HPDE6-E6E7 (cell line): ENCODE measurements at regions not wholly inside any gene's neighbourhood (a gene's known extent, or its start where the extent isn't known, plus 50 kb on each side); places are given as distances from the start of the nearest gene placed in this dataset.
"Not testable (repeated sequence)": the region's sequence is repeated elsewhere in the genome, so short reads cannot be mapped to it uniquely, and the experiment has no call there.

Experiments
- DNase-seq: peaks from one replicate; pipeline ENCODE4 v3.0.0; 2011; ENCODE audit warnings: missing footprints; ENCODE audit errors: extremely low spot score

DNA sequence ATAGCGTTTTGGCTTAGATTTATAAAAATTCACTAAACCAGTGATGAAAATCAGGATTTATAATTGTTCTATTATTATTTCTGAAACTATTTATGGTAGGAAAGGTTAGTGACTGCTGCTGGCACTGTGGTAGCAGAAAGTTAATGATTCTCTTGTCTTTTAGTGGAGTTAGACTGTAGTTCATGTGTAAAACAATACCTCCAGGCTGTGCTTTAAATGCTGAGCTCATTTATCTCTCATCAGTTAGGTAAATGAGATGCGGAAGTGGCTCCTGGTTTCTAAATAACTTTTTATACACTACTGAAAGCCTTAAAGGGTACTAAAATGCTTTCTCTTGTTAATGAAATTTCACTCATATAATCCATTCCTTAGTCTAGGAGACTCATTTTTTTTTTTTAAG, 326.8 kb upstream of the POT1 start:
- DNase-seq, result no peak

GRCh38 chr7:125255810-125256209, 326.2 kb upstream of the POT1 start:
- no peak for DNase-seq

DNA sequence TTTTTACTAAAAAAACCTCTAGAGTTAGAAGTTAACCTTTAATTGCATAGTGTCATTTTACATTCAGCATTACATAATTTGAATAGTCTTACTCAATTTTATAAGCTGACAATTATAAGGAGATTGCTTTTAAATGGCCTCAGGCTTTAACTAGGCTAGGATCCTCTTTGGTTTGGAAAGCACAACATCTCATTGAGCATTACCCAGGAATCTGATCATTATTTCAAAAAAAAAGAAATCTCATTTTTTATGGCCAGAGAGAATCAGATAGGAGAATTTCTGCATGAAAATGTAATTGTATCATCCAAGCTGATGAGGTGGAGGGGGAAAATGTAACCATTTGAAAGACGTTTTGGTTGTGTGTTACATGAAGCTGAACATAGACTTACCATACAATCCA, 324.9 kb upstream of the POT1 start:
- no peak for DNase-seq

DNA sequence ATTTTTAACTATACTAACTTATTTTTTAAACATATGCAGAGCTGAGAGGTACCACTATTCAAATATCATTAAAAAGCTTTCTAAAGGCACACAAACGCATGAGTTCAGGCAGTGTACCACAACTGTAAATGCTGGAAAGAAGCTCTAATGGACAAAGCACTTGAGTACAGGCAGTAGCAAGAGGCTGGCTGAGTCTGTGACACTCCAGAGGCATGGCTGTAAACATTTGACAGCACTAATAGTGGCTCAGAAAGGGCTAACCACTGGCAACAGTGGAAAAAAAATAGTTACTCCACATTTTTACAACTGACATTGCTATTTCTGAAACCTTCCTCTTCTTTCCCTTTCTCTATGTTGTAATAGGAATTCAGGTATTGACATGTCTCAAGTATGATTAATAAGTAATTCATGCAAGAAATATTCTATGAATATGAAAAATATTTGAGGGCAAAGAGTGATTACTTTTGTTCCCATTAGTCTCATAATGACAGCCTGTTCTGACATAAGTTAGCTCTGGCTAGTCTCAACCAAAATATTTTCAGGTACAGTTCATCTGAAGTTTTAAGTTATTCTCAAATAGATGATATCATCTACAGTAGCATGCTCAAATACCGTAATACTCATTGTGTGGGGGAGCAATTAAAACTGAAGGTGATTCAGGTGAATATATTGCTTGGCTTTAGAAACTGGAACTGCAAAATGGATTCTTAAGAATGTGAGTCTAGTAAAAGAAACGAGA, 324.0 kb upstream of the POT1 start:
- DNase-seq, result peak; percentile 55

DNA sequence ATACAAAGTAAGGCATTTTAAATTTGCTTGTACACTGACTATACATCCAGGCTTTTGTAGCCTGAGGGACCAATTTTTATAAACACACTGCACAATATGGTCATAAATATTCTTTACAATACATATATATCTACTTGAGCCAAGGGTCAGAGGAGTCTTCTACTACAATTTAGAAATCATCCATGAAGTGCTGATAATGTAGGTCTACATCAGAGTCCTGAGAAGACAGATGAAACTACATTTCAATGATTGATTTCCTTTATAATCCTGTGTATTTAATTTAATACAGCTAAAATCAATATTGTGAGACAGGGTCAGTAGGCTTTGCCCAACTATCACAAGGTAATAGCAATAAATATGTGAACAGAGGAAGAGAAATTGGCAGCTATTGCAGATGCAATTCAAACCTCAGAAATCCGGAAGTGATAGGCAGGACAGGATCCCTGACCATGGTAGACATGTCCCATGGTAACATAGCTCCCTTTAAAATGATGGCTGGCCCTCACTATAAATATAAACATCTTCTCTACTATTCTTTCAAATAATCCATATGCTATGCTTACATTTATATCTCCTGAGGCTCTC, 318.0 kb upstream of the POT1 start:
- no peak for DNase-seq

DNA sequence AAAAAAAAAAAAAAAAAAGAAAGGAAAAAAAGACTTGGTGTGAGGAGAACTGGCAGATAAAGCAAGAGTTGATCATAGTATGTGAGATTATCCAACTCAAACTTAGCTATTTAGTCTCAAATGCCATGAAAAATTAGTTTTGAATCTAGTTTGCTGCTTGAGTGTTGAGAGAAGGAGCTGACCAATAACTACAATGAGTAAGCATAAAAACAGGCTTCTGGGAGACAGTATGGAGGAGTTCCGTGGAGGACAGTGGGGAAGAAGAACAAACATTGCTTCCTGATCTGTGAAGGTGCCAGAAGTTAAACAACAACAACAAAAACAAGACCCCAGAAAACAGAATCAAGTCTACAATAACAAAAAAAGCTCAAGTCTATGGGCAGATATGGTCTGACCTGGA, 317.1 kb upstream of the POT1 start:
- DNase-seq, result no peak

DNA sequence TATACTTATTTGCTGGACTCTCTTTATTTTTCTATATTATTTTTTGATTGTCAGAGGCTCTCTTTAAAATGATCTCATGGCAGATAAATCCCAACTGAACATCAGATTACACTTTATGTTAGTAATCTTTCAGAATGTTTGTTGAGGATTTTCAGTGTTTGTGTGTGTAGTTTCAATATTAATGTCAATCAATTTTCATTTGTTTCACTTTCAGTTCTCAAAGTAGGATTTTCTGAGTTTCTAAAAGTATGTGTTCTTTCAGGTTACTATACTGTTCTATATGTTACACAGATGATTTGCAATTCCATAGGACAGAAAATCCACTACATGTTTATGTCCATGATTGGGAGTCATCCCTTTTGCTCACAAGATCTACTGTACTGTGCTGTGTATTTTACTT, 311.9 kb upstream of the POT1 start:
- DNase-seq, result no peak

GRCh38 chr7:125222596-125222995, 293.0 kb upstream of the POT1 start:
- DNase-seq, result no peak

- no peak for DNase-seq
These were observed 288.5 kb upstream of the POT1 start for GRCh38 chr7:125218076-125218475.

DNA sequence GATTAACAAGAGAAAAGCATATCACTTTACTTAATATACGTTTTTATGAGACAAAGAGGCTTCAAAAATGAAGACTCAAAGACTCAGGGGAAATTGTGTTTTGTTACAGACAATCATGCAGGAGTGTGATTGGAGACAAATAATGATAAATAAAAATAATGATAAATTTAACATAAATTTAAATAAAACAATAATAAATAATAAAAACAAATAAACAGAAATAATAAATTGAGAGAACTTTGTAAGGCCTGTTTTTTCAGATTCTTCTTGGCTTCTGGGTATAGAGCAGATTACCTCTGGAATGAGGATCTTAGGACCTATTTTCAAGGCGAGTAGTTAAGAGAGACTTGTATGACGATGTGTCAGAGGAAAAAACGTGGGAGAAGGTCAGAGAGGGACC, 271.4 kb upstream of the POT1 start:
- DNase-seq, result no peak

- no peak for DNase-seq
These were observed 268.2 kb upstream of the POT1 start for GRCh38 chr7:125197731-125198393.

- no peak for DNase-seq
These were observed 265.5 kb upstream of the POT1 start for GRCh38 chr7:125195156-125195555.

DNA sequence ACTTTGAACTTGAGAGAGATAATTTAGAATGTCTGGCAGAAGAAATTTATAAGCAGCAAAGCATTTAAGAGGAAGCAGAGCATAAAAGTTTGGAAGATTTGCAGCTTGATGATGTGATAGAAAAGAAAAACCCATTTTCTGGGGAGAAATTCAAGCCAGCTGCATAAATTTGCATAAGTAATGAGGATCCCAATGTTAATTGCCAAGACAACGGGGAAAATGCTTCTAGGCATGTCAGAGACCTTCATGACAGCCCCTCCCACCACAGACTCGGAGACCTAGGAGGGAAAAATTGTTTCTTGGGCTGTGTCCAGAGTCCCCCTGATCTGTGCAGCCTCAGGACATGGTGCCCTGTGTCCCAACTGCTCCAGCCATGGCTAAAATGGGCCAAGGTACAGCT, 263.6 kb upstream of the POT1 start:
- DNase-seq, result no peak

- DNase-seq, result no peak
These were observed 255.2 kb upstream of the POT1 start for GRCh38 chr7:125184801-125185200.

GRCh38 chr7:125181569-125182267, 252.1 kb upstream of the POT1 start:
- DNase-seq, result not testable (repeated sequence)

- no peak for DNase-seq
These were observed 243.9 kb upstream of the POT1 start for GRCh38 chr7:125173571-125173970.

DNA sequence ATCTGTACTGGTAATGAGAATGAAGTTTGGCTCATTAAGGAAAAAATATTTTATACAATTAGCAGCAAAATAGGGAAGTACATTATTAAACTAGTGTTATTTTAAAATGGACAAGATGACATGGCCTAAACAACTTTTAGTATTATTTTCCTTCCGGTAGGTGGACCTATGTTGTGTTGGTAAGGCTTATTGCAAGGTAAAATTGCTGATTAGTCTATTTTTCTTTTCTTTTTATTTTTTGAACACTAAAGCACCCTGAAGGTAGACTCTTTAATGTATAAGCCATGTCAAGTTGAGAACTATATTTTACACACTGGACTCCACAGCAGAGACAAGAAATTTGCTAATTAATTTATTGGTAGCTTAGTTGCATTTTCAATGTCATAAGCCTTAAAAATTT, 239.5 kb upstream of the POT1 start:
- no peak for DNase-seq

DNA sequence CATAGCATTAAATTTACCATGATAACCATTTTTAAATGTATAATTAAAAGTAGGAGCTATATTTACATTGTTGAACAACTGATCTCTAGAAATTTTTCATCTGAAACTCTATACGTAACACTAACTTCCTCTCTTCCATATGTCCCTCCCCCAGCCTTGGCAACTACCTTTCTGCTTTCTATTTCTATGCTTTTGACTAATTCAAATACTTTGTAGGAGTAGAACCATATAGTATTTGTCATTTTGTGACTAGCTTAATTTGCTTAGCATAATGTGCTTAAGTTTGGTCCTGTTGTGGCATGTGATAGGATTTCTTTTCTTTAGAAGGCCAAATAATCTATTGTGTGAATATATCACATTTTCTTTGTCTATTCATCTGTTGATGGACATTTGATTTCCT, 225.3 kb upstream of the POT1 start:
- DNase-seq, result no peak

DNA sequence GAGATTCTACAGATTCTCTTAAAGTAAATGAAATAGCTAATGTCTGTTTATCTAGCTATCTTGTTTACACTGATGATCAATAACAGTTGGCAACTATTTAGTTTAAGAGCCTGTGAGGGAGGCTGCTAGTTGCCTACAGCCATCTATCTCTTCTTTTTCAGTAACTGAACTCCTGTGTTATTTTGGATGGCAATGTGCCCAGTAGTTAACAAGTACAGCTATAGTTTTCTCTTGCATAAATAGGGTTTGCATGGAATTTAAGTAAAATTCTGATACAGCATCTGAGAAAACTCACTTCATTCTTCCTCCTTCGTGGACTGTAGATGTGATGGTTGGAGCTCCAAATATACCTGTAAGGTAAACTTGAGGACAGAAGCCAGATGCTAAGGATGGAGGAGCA, 219.5 kb upstream of the POT1 start:
- DNase-seq, result no peak

GRCh38 chr7:125147047-125147446, 217.4 kb upstream of the POT1 start:
- DNase-seq, result no peak

DNA sequence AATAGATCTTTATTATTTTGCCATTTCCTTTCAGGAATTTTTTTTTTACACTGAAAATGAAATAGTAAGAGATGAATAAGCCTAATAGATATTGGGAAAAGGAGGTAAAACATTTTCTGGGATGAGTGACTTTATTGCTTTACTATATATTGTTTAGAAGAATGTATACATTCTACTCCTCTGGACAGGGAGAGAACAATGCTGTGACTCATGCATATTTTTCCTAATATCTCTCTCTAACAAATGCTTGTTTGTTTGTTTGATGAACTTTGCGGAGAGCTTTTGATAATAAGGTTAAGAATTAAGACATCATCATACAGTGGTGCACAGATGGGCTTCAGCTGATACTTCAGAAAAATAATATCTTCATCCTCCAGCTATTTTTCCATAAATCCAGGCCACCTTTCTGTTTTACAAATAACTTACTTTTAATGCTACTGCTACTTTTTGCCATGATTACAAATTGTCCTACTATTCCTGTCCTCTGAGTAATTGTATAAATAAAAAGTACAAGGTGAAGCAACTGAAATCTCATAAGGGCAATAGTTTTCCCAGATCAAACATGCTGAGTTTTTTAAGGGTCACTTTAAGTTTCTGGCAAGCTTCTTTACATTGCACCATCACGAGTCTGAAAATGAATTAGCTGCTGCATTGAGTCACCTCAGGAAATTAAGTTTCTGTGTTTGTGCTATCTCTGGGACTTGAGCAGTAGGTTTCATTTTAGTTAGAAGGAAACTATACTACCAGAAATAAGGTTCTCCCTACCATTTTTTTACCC, 207.3 kb upstream of the POT1 start:
- peak; percentile 42 for DNase-seq

DNA sequence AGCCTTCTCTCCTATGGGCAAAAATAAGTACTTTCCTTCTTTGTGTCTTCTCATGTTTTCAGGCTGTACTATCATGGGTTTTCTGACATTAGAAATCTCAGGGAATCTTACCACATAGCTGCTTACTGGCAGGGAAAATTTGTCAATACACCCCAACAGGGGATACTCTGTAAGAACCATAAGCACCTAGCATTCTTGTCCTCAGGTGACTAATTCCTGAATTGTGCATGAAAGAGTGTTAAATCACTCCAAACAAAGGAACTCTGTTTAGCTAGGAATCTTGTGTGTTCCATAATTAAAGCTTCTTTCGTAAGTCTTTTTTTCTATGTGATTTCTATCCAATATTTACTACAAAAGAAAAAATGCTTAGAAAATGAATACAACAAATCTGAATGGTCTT, 206.7 kb upstream of the POT1 start:
- no peak for DNase-seq
